HepG2 (cell line): ENCODE measurements at regions not wholly inside any gene's neighbourhood (a gene's known extent, or its start where the extent isn't known, plus 50 kb on each side); places are given as distances from the start of the nearest gene placed in this dataset.

Experiments used
- ATAC-seq: fragments of 200-7000 bp; cut with Tn5 transposase; 3 replicates; pipeline ENCODE4 v1.9.1; 2020; ENCODE audit warnings: mild to moderate bottlenecking, moderate library complexity
- BruUV-seq: library from RNA; stranded (reverse); fragments of 400-500 nt; replicated peaks from 2 replicates; lab custom pipeline; 2021; lab: Mats Ljungman, UMichigan
- CTCF ChIA-PET: fragments of 300-600 bp; formaldehyde crosslinking; extraction: SDS; loops from one replicate; lab custom pipeline; 2021; ENCODE audit warnings: low total read pairs, inconsistent platforms, low intra/inter-chr PET ratio; lab: Yijun Ruan, JAX
- POLR2A ChIA-PET: fragments of 350-600 bp; sonication (Branson Sonifier 250); formaldehyde crosslinking; loops from one replicate; lab custom pipeline; 2020; ENCODE audit warnings: antibody characterized with exemption, inconsistent platforms; lab: Yijun Ruan, JAX
- DNase-seq: peaks from one replicate; pipeline ENCODE4 v3.0.0-alpha.2; 2015; ENCODE audit warnings: low spot score
- FAIRE-seq: peaks from 3 replicates; lab custom pipeline; 2011; peaks lifted over from hg19 to GRCh38; lab: Jason Lieb, UNC
- H2AFZ ChIP-seq: one replicate; pipeline ENCODE4 v1.6.1; 2011; ENCODE audit warnings: low read length, inconsistent platforms
- H3K27ac ChIP-seq: fragments of 300-600 bp; 3 replicates; pipeline ENCODE4 v1.8.0; 2011; ENCODE audit warnings: mixed run types, mild to moderate bottlenecking, mixed read lengths, low read length, inconsistent platforms; ENCODE audit not compliant: insufficient read depth; ENCODE audit errors: extremely low read length
- H3K27me3 ChIP-seq, 2 experiments: fragments of 200-600 bp in 1 of 2; 2 replicates in 1 of 2; 3 replicates in 1 of 2; pipeline versions ENCODE4 v1.6.0 to v1.8.0; 2011; ENCODE audit warnings: low read length in 2 of 2, mild to moderate bottlenecking in 2 of 2, moderate library complexity in 2 of 2, inconsistent platforms in 1 of 2; ENCODE audit not compliant: insufficient read depth in 2 of 2, control insufficient read depth in 1 of 2
- H3K36me3 ChIP-seq, 2 experiments: fragments of 200-600 bp in 1 of 2; replicated peaks in 1 of 2; 2 replicates in 1 of 2; 3 replicates in 1 of 2; pipeline versions ENCODE4 v1.5.1 to v1.8.0; 2011; ENCODE audit warnings: low read length in 2 of 2, inconsistent platforms in 1 of 2; ENCODE audit not compliant: insufficient read depth in 2 of 2, control insufficient read depth in 1 of 2
- H3K4me1 ChIP-seq: 2 replicates; pipeline ENCODE4 v1.5.1; 2012; ENCODE audit warnings: low read length, inconsistent platforms; ENCODE audit not compliant: insufficient read depth
- H3K4me2 ChIP-seq: 2 replicates; pipeline ENCODE4 v1.6.0; 2011; ENCODE audit warnings: low read depth, low read length, inconsistent platforms
- H3K4me3 ChIP-seq, 3 experiments: fragments of 200-600 bp in 1 of 3; sonication (generic), shearing (Covaris generic) in 1 of 3; replicated peaks in 1 of 3; 2 replicates each; pipeline ENCODE4 v1.5.1; 2011 to 2016; ENCODE audit warnings: low read length in 3 of 3, inconsistent platforms in 2 of 3, low read depth in 2 of 3, mild to moderate bottlenecking in 2 of 3, control low read depth in 1 of 3, mixed read lengths in 1 of 3; ENCODE audit not compliant: insufficient read depth in 1 of 3
- H3K79me2 ChIP-seq: one replicate; pipeline ENCODE4 v1.6.1; 2011; ENCODE audit warnings: low read length, inconsistent platforms; ENCODE audit not compliant: insufficient read depth
- H3K9ac ChIP-seq: 2 replicates; pipeline ENCODE4 v1.6.0; 2011; ENCODE audit warnings: mild to moderate bottlenecking, low read depth, low read length, inconsistent platforms; ENCODE audit not compliant: insufficient read depth
- H3K9me3 ChIP-seq: 2 replicates; pipeline ENCODE4 v1.5.1; 2012; ENCODE audit warnings: mild to moderate bottlenecking, low read length
- H4K20me1 ChIP-seq: 2 replicates; pipeline ENCODE4 v1.6.0; 2011; ENCODE audit warnings: inconsistent platforms, mild to moderate bottlenecking, low read length, moderate library complexity; ENCODE audit not compliant: insufficient read depth
- NFYC ChIP-seq: IDR thresholded peaks from 2 replicates; pipeline ENCODE4 v1.6.1; 2016; ENCODE audit warnings: missing genetic modification reagents, missing compliant biosample characterization
- ZNF12 ChIP-seq: sonication (generic); formaldehyde crosslinking; IDR thresholded peaks from 2 replicates; pipeline ENCODE4 v1.5.0; 2020; ENCODE audit warnings: missing genetic modification reagents
- ZNF143 ChIP-seq: sonication (generic); formaldehyde crosslinking; IDR thresholded peaks from 2 replicates; pipeline ENCODE4 v1.4.0; 2020; ENCODE audit warnings: missing genetic modification reagents
- ZNF207 ChIP-seq: fragments of 450-650 bp; IDR thresholded peaks from 2 replicates; pipeline ENCODE4 v1.6.1; 2016; ENCODE audit warnings: antibody characterized with exemption, borderline replicate concordance
- ZNF329 ChIP-seq: sonication (generic); formaldehyde crosslinking; IDR thresholded peaks from 2 replicates; pipeline ENCODE4 v1.9.0; 2021; ENCODE audit warnings: low read depth, mild to moderate bottlenecking, missing genetic modification reagents
- WGBS: methylation state at CpG from one replicate; pipeline ENCODE4 v1.1.6; 2017; ENCODE audit warnings: low lambda C conversion rate; 5-methylcytosine and 5-hydroxymethylcytosine counted together
- in situ Hi-C: cut with HindIII; loops from 2 replicates; pipeline ENCODE4 v1.10.0; 2017; ENCODE audit warnings: low pct_unique_long_range_greater_than_20kb; ENCODE audit not compliant: extremely low pct_ligation_motif_present
- intact Hi-C: fragments of 100-400 bp; cut with micrococcal nuclease; formaldehyde crosslinking; loops from one replicate; pipeline ENCODE4 v1.10.0; 2022; ENCODE audit not compliant: unreplicated experiment
- TF ChIP-seq, protein P1 (sequence below): IDR thresholded peaks from 2 replicates; pipeline ENCODE4 v1.6.1; 2016; ENCODE audit warnings: mild to moderate bottlenecking
- TF ChIP-seq, protein P2 (sequence below): sonication (generic); formaldehyde crosslinking; IDR thresholded peaks from 2 replicates; pipeline ENCODE4 v1.8.1; 2023; ENCODE audit warnings: mild to moderate bottlenecking, missing genetic modification reagents, borderline replicate concordance
- TF ChIP-seq, protein P3 (sequence below): sonication (generic); formaldehyde crosslinking; IDR thresholded peaks from 2 replicates; pipeline ENCODE4 v1.5.1; 2020; ENCODE audit warnings: missing genetic modification reagents, mild to moderate bottlenecking, borderline replicate concordance

DNA sequence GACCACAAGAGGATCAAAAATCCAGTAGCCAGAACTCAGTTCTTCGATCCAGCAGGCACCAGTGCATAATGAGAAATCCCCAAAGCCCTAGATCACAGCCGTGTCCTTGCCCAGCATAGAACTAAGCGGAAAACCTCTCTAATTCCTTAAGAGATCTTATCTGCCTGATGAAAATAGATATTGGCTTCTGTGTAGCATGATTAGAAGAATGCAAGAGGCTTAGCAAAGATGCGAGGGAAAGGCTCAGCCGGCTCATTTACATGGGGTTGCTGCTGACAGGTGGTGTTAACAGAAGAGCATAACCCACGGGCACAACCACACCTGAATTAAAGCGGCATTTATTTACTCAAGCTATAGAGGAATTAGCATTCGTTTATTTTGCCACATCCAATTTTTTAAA, 400.0 kb upstream of the ADAMTS16 start:
- intact Hi-C loops (no loop called here), in situ Hi-C loops (no loop called here)
- 6% methylated on average over 8 of the region's 8 CpGs for WGBS
- Histone ChIP-seq H2AFZ (no peak overlapping the region), H4K20me1 (no peaks in the 10 kb centered on the region), H3K4me2 (no peak overlapping the region), H3K9ac (no peak overlapping the region), H3K4me3 (no peak overlapping the region), H3K27me3 (no peaks in the 10 kb centered on the region), H3K27ac (no peak overlapping the region), H3K4me1 (no peaks in the 10 kb centered on the region), H3K79me2 (no peaks in the 10 kb centered on the region), H3K36me3 (no peaks in the 10 kb centered on the region), H3K9me3 (peaks cover 12% of the 10 kb centered on the region)
- DNase-seq: no peak
- ATAC-seq: no peak
- ChIA-PET POLR2A (no interaction called here), CTCF (no interaction called here)
- no TSS peak for BruUV-seq
- no peak for FAIRE-seq
- TF ChIP-seq ZNF12 (CRISPR knock-in tag): no peak
- no peak for TF ChIP-seq ZNF329
- TF ChIP-seq, protein P1, sequence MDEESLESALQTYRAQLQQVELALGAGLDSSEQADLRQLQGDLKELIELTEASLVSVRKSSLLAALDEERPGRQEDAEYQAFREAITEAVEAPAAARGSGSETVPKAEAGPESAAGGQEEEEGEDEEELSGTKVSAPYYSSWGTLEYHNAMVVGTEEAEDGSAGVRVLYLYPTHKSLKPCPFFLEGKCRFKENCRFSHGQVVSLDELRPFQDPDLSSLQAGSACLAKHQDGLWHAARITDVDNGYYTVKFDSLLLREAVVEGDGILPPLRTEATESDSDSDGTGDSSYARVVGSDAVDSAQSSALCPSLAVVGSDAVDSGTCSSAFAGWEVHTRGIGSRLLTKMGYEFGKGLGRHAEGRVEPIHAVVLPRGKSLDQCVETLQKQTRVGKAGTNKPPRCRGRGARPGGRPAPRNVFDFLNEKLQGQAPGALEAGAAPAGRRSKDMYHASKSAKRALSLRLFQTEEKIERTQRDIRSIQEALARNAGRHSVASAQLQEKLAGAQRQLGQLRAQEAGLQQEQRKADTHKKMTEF (CRISPR knock-in tag): no peak
- TF ChIP-seq, protein P2, sequence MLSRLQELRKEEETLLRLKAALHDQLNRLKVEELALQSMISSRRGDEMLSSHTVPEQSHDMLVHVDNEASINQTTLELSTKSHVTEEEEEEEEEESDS (CRISPR knock-in tag): no peak
- no peak for TF ChIP-seq ZNF207
- TF ChIP-seq, protein P3, sequence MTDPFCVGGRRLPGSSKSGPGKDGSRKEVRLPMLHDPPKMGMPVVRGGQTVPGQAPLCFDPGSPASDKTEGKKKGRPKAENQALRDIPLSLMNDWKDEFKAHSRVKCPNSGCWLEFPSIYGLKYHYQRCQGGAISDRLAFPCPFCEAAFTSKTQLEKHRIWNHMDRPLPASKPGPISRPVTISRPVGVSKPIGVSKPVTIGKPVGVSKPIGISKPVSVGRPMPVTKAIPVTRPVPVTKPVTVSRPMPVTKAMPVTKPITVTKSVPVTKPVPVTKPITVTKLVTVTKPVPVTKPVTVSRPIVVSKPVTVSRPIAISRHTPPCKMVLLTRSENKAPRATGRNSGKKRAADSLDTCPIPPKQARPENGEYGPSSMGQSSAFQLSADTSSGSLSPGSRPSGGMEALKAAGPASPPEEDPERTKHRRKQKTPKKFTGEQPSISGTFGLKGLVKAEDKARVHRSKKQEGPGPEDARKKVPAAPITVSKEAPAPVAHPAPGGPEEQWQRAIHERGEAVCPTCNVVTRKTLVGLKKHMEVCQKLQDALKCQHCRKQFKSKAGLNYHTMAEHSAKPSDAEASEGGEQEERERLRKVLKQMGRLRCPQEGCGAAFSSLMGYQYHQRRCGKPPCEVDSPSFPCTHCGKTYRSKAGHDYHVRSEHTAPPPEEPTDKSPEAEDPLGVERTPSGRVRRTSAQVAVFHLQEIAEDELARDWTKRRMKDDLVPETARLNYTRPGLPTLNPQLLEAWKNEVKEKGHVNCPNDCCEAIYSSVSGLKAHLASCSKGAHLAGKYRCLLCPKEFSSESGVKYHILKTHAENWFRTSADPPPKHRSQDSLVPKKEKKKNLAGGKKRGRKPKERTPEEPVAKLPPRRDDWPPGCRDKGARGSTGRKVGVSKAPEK (CRISPR knock-in tag): no peak
- TF ChIP-seq NFYC (CRISPR knock-in tag): no peak
- no peak for TF ChIP-seq ZNF143 (CRISPR knock-in tag)
